Astrocyte (in vitro differentiated cells and primary cell): ENCODE measurements at regions not wholly inside any gene's neighbourhood (a gene's known extent, or its start where the extent isn't known, plus 50 kb on each side); places are given as distances from the start of the nearest gene placed in this dataset.
"Not testable (repeated sequence)": the region's sequence is repeated elsewhere in the genome, so short reads cannot be mapped to it uniquely, and the experiment has no call there.

ENCODE experiments used
- DNase-seq: peaks from one replicate; pipeline ENCODE4 v3.0.0-alpha.2; 2010; ENCODE audit warnings: low read depth
- FAIRE-seq: peaks from 2 replicates; lab custom pipeline; 2011; peaks lifted over from hg19 to GRCh38; lab: Jason Lieb, UNC
- H2AFZ ChIP-seq: 2 replicates; pipeline ENCODE4 v1.6.0; 2012; ENCODE audit warnings: low read depth, low read length, inconsistent platforms
- H3K27ac ChIP-seq: 2 replicates; pipeline ENCODE4 v1.5.1; 2011; ENCODE audit warnings: low read depth, low read length, inconsistent platforms
- H3K27me3 ChIP-seq: 2 replicates; pipeline ENCODE4 v1.6.0; 2011; ENCODE audit warnings: low read length, inconsistent platforms; ENCODE audit not compliant: insufficient read depth
- H3K36me3 ChIP-seq: 2 replicates; pipeline ENCODE4 v1.5.1; 2011; ENCODE audit warnings: low read length, inconsistent platforms; ENCODE audit not compliant: insufficient read depth
- H3K4me1 ChIP-seq: 2 replicates; pipeline ENCODE4 v1.5.1; 2011; ENCODE audit warnings: low read length, inconsistent platforms; ENCODE audit not compliant: insufficient read depth
- H3K4me2 ChIP-seq: 2 replicates; pipeline ENCODE4 v1.6.0; 2012; ENCODE audit warnings: low read length, inconsistent platforms
- H3K4me3 ChIP-seq: 2 replicates; pipeline ENCODE4 v1.5.1; 2011; ENCODE audit warnings: low read depth, mild to moderate bottlenecking, low read length, inconsistent platforms; ENCODE audit not compliant: insufficient read depth
- H3K79me2 ChIP-seq: 2 replicates; pipeline ENCODE4 v1.6.0; 2012; ENCODE audit warnings: mild to moderate bottlenecking, low read length, inconsistent platforms; ENCODE audit not compliant: insufficient read depth
- H3K9ac ChIP-seq: 2 replicates; pipeline ENCODE4 v1.6.0; 2012; ENCODE audit warnings: mild to moderate bottlenecking, low read length, inconsistent platforms
- H3K9me3 ChIP-seq: 2 replicates; pipeline ENCODE4 v1.5.1; 2012; ENCODE audit warnings: low read depth, mild to moderate bottlenecking, low read length, inconsistent platforms; ENCODE audit not compliant: insufficient read depth
- H4K20me1 ChIP-seq: 2 replicates; pipeline ENCODE4 v1.6.0; 2012; ENCODE audit warnings: low read length, inconsistent platforms; ENCODE audit not compliant: insufficient read depth
- H3K27ac Mint-ChIP-seq: one replicate; pipeline ENCODE4 v1.8.0; 2021; ENCODE audit warnings: mild to moderate bottlenecking, mixed read lengths; ENCODE audit not compliant: unreplicated experiment
- H3K27me3 Mint-ChIP-seq: one replicate; pipeline ENCODE4 v1.8.0; 2021; ENCODE audit warnings: low read depth, mixed read lengths; ENCODE audit not compliant: unreplicated experiment
- H3K36me3 Mint-ChIP-seq: one replicate; pipeline ENCODE4 v1.8.0; 2021; ENCODE audit warnings: low read depth, mixed read lengths; ENCODE audit not compliant: unreplicated experiment
- H3K4me1 Mint-ChIP-seq: one replicate; pipeline ENCODE4 v1.8.0; 2021; ENCODE audit warnings: low read depth, mixed read lengths; ENCODE audit not compliant: unreplicated experiment
- H3K4me3 Mint-ChIP-seq: one replicate; pipeline ENCODE4 v1.8.0; 2021; ENCODE audit warnings: mild to moderate bottlenecking, moderate library complexity, mixed read lengths; ENCODE audit not compliant: unreplicated experiment
- H3K9me3 Mint-ChIP-seq: one replicate; pipeline ENCODE4 v1.8.0; 2021; ENCODE audit warnings: mild to moderate bottlenecking, mixed read lengths; ENCODE audit not compliant: unreplicated experiment
- CTCF ChIP-seq: IDR thresholded peaks from 2 replicates; pipeline ENCODE4 v1.5.1; 2011; ENCODE audit warnings: low read depth, mild to moderate bottlenecking, inconsistent platforms, low read length, moderate library complexity; ENCODE audit not compliant: insufficient read depth
- EZH2 ChIP-seq: IDR thresholded peaks from 2 replicates; pipeline ENCODE4 v1.6.1; 2012; ENCODE audit warnings: mild to moderate bottlenecking, low read length, inconsistent platforms; ENCODE audit not compliant: insufficient read depth

- DNase-seq (no peak), FAIRE-seq (no peak)
- Histone ChIP-seq H3K4me3 (no peak overlapping the region), H3K9me3 (no peaks in the 10 kb centered on the region), H4K20me1 (no peaks in the 10 kb centered on the region), H3K36me3 (no peaks in the 10 kb centered on the region), H3K9ac (no peak overlapping the region), H3K27me3 (no peaks in the 10 kb centered on the region), H3K4me1 (no peaks in the 10 kb centered on the region), H3K27ac (no peak overlapping the region), H3K4me2 (no peak overlapping the region), H2AFZ (no peak overlapping the region), H3K79me2 (no peaks in the 10 kb centered on the region)
- Mint-ChIP-seq H3K27me3 (no peaks in the 10 kb centered on the region), H3K4me3 (no peak overlapping the region), H3K27ac (no peak overlapping the region), H3K4me1 (peaks cover 8% of the 10 kb centered on the region), H3K9me3 (peaks cover 3% of the 10 kb centered on the region), H3K36me3 (no peaks in the 10 kb centered on the region)
- no peak for TF ChIP-seq EZH2
- TF ChIP-seq CTCF: no peak
These were observed 176.1 kb downstream of the TM9SF2 start for GRCh38 chr13:99677116-99677951.

- H3K4me2 ChIP-seq: no peak overlapping the region
- Mint-ChIP-seq H3K27ac (no peak overlapping the region), H3K27me3 (peaks cover 15% of the 10 kb centered on the region), H3K4me3 (no peak overlapping the region), H3K9me3 (peaks cover 3% of the 10 kb centered on the region), H3K4me1 (no peaks in the 10 kb centered on the region), H3K36me3 (no peaks in the 10 kb centered on the region)
- no peak overlapping the region for H2AFZ ChIP-seq
- no peak for DNase-seq
- H3K4me1 ChIP-seq: no peaks in the 10 kb centered on the region
- no peaks in the 10 kb centered on the region for H3K9me3 ChIP-seq
- H3K79me2 ChIP-seq: no peaks in the 10 kb centered on the region
- H3K27me3 ChIP-seq: no peaks in the 10 kb centered on the region
- no peak overlapping the region for H3K4me3 ChIP-seq
- no peak for FAIRE-seq
- no peaks in the 10 kb centered on the region for H3K36me3 ChIP-seq
- no peak overlapping the region for H3K9ac ChIP-seq
- H3K27ac ChIP-seq: no peak overlapping the region
- TF ChIP-seq CTCF: no peak
- no peak for TF ChIP-seq EZH2
- H4K20me1 ChIP-seq: no peaks in the 10 kb centered on the region
These were observed 170.5 kb downstream of the TM9SF2 start for GRCh38 chr13:99671746-99672145.

GRCh38 chr13:99669096-99669495 lies 167.8 kb downstream of the TM9SF2 start:
- H3K9me3 ChIP-seq, DNase-seq, H3K36me3 ChIP-seq, H3K27ac Mint-ChIP-seq, H3K4me1 Mint-ChIP-seq, H3K36me3 Mint-ChIP-seq, H3K27me3 ChIP-seq, H3K4me3 ChIP-seq, H3K79me2 ChIP-seq, H3K4me3 Mint-ChIP-seq, H3K4me1 ChIP-seq, H3K27ac ChIP-seq, H4K20me1 ChIP-seq, H2AFZ ChIP-seq, FAIRE-seq, H3K4me2 ChIP-seq, H3K9ac ChIP-seq, H3K9me3 Mint-ChIP-seq: not testable (repeated sequence)
- H3K27me3 Mint-ChIP-seq: peaks cover 18% of the 10 kb centered on the region
